H9 (cell line): ENCODE measurements at regions not wholly inside any gene's neighbourhood (a gene's known extent, or its start where the extent isn't known, plus 50 kb on each side); places are given as distances from the start of the nearest gene placed in this dataset.

Source experiments
- DNase-seq: peaks from one replicate; pipeline ENCODE4 v3.0.0-alpha.2; 2017
- H2AFZ ChIP-seq: one replicate; pipeline ENCODE4 v1.6.1; 2013; ENCODE audit warnings: mild to moderate bottlenecking, low read length, control low read depth, moderate library complexity
- H2AK5ac ChIP-seq: 2 replicates; pipeline ENCODE4 v1.6.1; 2013; ENCODE audit warnings: low read length, control low read depth, mixed read lengths; ENCODE audit not compliant: insufficient read length
- H2BK120ac ChIP-seq: one replicate; pipeline ENCODE4 v1.6.1; 2013; ENCODE audit warnings: low read depth, mild to moderate bottlenecking, low read length, control low read depth, inconsistent platforms; ENCODE audit not compliant: poor library complexity, severe bottlenecking
- H2BK12ac ChIP-seq: 2 replicates; pipeline ENCODE4 v1.6.1; 2013; ENCODE audit warnings: low read length, control low read depth, mixed read lengths, low read depth; ENCODE audit not compliant: insufficient read length
- H2BK15ac ChIP-seq: 2 replicates; pipeline ENCODE4 v1.6.1; 2013; ENCODE audit warnings: low read depth, low read length, control low read depth
- H2BK20ac ChIP-seq: one replicate; pipeline ENCODE4 v1.6.1; 2013; ENCODE audit warnings: low read depth, mild to moderate bottlenecking, low read length, control low read depth, inconsistent platforms; ENCODE audit not compliant: poor library complexity, severe bottlenecking
- H2BK5ac ChIP-seq: 2 replicates; pipeline ENCODE4 v1.6.1; 2013; ENCODE audit warnings: low read length, control low read depth, mixed read lengths; ENCODE audit not compliant: insufficient read length
- H3K14ac ChIP-seq: 2 replicates; pipeline ENCODE4 v1.6.1; 2013; ENCODE audit warnings: low read length, control low read depth; ENCODE audit not compliant: insufficient read depth
- H3K18ac ChIP-seq: 2 replicates; pipeline ENCODE4 v1.6.1; 2013; ENCODE audit warnings: low read depth, mild to moderate bottlenecking, mixed read lengths, low read length, control low read depth; ENCODE audit not compliant: insufficient read length
- H3K23ac ChIP-seq: 2 replicates; pipeline ENCODE4 v1.6.1; 2013; ENCODE audit warnings: low read length, control low read depth, mixed read lengths, low read depth; ENCODE audit not compliant: insufficient read length
- H3K23me2 ChIP-seq: 2 replicates; pipeline ENCODE4 v1.6.1; 2013; ENCODE audit warnings: low read depth, mild to moderate bottlenecking, mixed read lengths, low read length, control low read depth; ENCODE audit not compliant: insufficient read length, poor library complexity, severe bottlenecking
- H3K27ac ChIP-seq: 2 replicates; pipeline ENCODE4 v1.5.1; 2013; ENCODE audit warnings: low read length, control low read depth, mixed read lengths, low read depth; ENCODE audit not compliant: insufficient read length
- H3K27me3 ChIP-seq: 2 replicates; pipeline ENCODE4 v1.6.1; 2013; ENCODE audit warnings: low read length, control low read depth, inconsistent platforms; ENCODE audit not compliant: insufficient read depth
- H3K4ac ChIP-seq: 2 replicates; pipeline ENCODE4 v1.6.1; 2013; ENCODE audit warnings: low read depth, mild to moderate bottlenecking, control low read depth, inconsistent platforms, low read length, moderate library complexity
- H3K4me1 ChIP-seq: 2 replicates; pipeline ENCODE4 v1.6.1; 2013; ENCODE audit warnings: low read length, control low read depth, inconsistent platforms; ENCODE audit not compliant: insufficient read depth
- H3K4me2 ChIP-seq: 2 replicates; pipeline ENCODE4 v1.6.1; 2013; ENCODE audit warnings: low read length, control low read depth, mixed read lengths; ENCODE audit not compliant: insufficient read length, insufficient read depth
- H3K56ac ChIP-seq: 2 replicates; pipeline ENCODE4 v1.6.1; 2013; ENCODE audit warnings: low read depth, mild to moderate bottlenecking, mixed read lengths, low read length, control low read depth; ENCODE audit not compliant: insufficient read length
- H3K79me1 ChIP-seq: 2 replicates; pipeline ENCODE4 v1.6.1; 2013; ENCODE audit warnings: low read depth, mild to moderate bottlenecking, moderate library complexity, low read length, control low read depth, inconsistent platforms; ENCODE audit not compliant: insufficient read depth, poor library complexity, severe bottlenecking
- H3K79me2 ChIP-seq: 2 replicates; pipeline ENCODE4 v1.6.1; 2013; ENCODE audit warnings: low read length, control low read depth, inconsistent platforms; ENCODE audit not compliant: insufficient read depth
- H3K9ac ChIP-seq: 2 replicates; pipeline ENCODE4 v1.6.1; 2013; ENCODE audit warnings: low read length, control low read depth, mixed read lengths; ENCODE audit not compliant: insufficient read length; ENCODE audit errors: extremely low read depth
- H3K9me3 ChIP-seq: one replicate; pipeline ENCODE4 v1.6.1; 2013; ENCODE audit warnings: low read depth, low read length, inconsistent platforms; ENCODE audit not compliant: control insufficient read depth
- H3T11ph ChIP-seq: one replicate; pipeline ENCODE4 v1.6.1; 2013; ENCODE audit warnings: mild to moderate bottlenecking, low read length, control low read depth, inconsistent platforms
- H4K20me1 ChIP-seq: one replicate; pipeline ENCODE4 v1.6.1; 2013; ENCODE audit not compliant: control insufficient read depth, insufficient read length, insufficient read depth
- H4K5ac ChIP-seq: 2 replicates; pipeline ENCODE4 v1.6.1; 2013; ENCODE audit warnings: low read depth, mild to moderate bottlenecking, mixed read lengths, low read length, control low read depth; ENCODE audit not compliant: insufficient read length
- H4K8ac ChIP-seq: replicated peaks from 2 replicates; pipeline ENCODE4 v1.6.1; 2013; ENCODE audit warnings: low read length, control low read depth, mixed read lengths, low read depth; ENCODE audit not compliant: insufficient read length
- H4K91ac ChIP-seq: 2 replicates; pipeline ENCODE4 v1.6.1; 2013; ENCODE audit warnings: low read depth, mild to moderate bottlenecking, moderate library complexity, mixed read lengths, low read length, control low read depth; ENCODE audit not compliant: insufficient read length
- H3K27ac Mint-ChIP-seq, 3 experiments: 2 replicates in 2 of 3; 3 replicates in 1 of 3; pipeline ENCODE4 v1.8.0; 2020 to 2021; ENCODE audit warnings: mixed read lengths in 3 of 3, mild to moderate bottlenecking in 1 of 3, moderate library complexity in 1 of 3
- H3K27me3 Mint-ChIP-seq: 2 replicates; pipeline ENCODE4 v1.8.0; 2021; ENCODE audit warnings: low read depth, mild to moderate bottlenecking, moderate library complexity, mixed read lengths
- H3K36me3 Mint-ChIP-seq, 3 experiments: 2 replicates in 2 of 3; 3 replicates in 1 of 3; pipeline ENCODE4 v1.8.0; 2020 to 2021; ENCODE audit warnings: low read depth in 3 of 3, mixed read lengths in 3 of 3; ENCODE audit not compliant: insufficient read depth in 1 of 3
- H3K4me1 Mint-ChIP-seq, 2 experiments: 2 replicates each; pipeline ENCODE4 v1.8.0; 2020; ENCODE audit warnings: mixed read lengths in 2 of 2
- H3K4me3 Mint-ChIP-seq, 2 experiments: 2 replicates in 1 of 2; 3 replicates in 1 of 2; pipeline ENCODE4 v1.8.0; 2020 to 2021; ENCODE audit warnings: mild to moderate bottlenecking in 2 of 2, mixed read lengths in 2 of 2, moderate library complexity in 1 of 2
- H3K9me3 Mint-ChIP-seq, 2 experiments: 2 replicates in 1 of 2; 3 replicates in 1 of 2; pipeline ENCODE4 v1.8.0; 2020; ENCODE audit warnings: mild to moderate bottlenecking in 2 of 2, mixed read lengths in 2 of 2, moderate library complexity in 1 of 2
- CTCF ChIP-seq: fragments of 200-600 bp; sonication (generic); conservative IDR thresholded peaks from 3 replicates; pipeline ENCODE4 v1.8.0; 2021; ENCODE audit warnings: antibody characterized with exemption, mild to moderate bottlenecking
- WGBS: extraction: QIAGEN DNeasy Blood & Tissue Kit; methylation state at CpG from one replicate; pipeline ENCODE4 v1.1.7; 2013; ENCODE audit warnings: missing lambda C conversion rate, low lambda C conversion rate, mixed read lengths; ENCODE audit not compliant: insufficient read length; ENCODE audit errors: extremely low coverage; 5-methylcytosine and 5-hydroxymethylcytosine counted together

DNA sequence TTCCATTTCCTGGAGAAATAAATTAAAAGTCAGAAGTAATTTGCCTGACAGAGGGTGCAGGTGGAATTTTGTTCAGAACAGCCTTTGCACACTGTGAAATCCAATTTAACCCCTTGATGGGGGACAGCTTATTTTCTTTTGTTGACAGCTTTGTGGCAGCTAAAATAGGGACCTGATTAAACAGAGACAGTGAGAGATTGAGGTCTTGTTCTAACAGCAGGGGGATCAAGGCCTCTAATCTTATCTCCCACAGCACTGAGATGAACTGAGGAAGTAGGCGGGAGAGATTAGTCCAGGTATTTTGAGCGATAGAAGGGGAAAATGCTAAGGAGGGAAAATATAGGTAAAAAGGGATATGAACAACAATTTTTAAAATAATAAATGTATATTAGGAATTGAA lies 1491.4 kb upstream of the GOT2 start:
- Histone ChIP-seq H4K20me1 (no peaks in the 10 kb centered on the region), H3K14ac (no peak overlapping the region), H3K79me1 (no peaks in the 10 kb centered on the region), H2AFZ (no peak overlapping the region), H4K8ac (no peak overlapping the region), H3K23me2 (no peaks in the 10 kb centered on the region), H3K4me2 (no peak overlapping the region), H3K79me2 (no peaks in the 10 kb centered on the region), H3K4ac (no peak overlapping the region), H3K9me3 (no peaks in the 10 kb centered on the region), H3K27ac (no peak overlapping the region), H3K9ac (no peak overlapping the region), H3K4me1 (no peaks in the 10 kb centered on the region), H3K18ac (no peak overlapping the region), H3T11ph (no peak overlapping the region), H4K91ac (no peak overlapping the region), H3K23ac (no peak overlapping the region), H2BK20ac (no peak overlapping the region), H2BK12ac (no peak overlapping the region), H2BK15ac (no peak overlapping the region), H3K56ac (no peak overlapping the region), H2BK5ac (no peak overlapping the region), H3K27me3 (no peaks in the 10 kb centered on the region), H2BK120ac (no peak overlapping the region), H4K5ac (no peak overlapping the region), H2AK5ac (no peak overlapping the region)
- Mint-ChIP-seq H3K9me3 (peaks cover 4 to 6% of the 10 kb centered on the region in 2 experiments; a peak in 2 of 5 replicates), H3K36me3 (no peaks in the 10 kb centered on the region), H3K27ac (no peak overlapping the region), H3K4me1 (peaks cover 0 to 4% of the 10 kb centered on the region in 2 experiments; a peak in 2 of 4 replicates), H3K4me3 (no peak overlapping the region), H3K27me3 (peaks cover 2% of the 10 kb centered on the region; the same call in 1 of the 2 replicates)
- no CpG with 5 or more reads among the region's 2 CpGs for WGBS
- no peak; the same call in 2 of the 3 replicates for TF ChIP-seq CTCF
- DNase-seq, result no peak
